GM12878 (cell line): ENCODE measurements at regions not wholly inside any gene's neighbourhood (a gene's known extent, or its start where the extent isn't known, plus 50 kb on each side); places are given as distances from the start of the nearest gene placed in this dataset.

Source experiments
- ATAC-seq: fragments of 200-7000 bp; cut with Tn5 transposase; 3 replicates; pipeline ENCODE4 v1.9.1; 2020; ENCODE audit warnings: mild to moderate bottlenecking, moderate library complexity
- BruUV-seq: library from RNA; stranded (reverse); fragments of 400-500 nt; replicated peaks from 2 replicates; lab custom pipeline; 2021; lab: Mats Ljungman, UMichigan
- CTCF ChIA-PET: fragments of 300-600 bp; sonication (Branson Sonifier 250); formaldehyde crosslinking; extraction: SDS; loops from one replicate; lab custom pipeline; 2021; ENCODE audit warnings: inconsistent platforms; lab: Yijun Ruan, JAX
- POLR2A ChIA-PET: fragments of 350-600 bp; formaldehyde crosslinking; extraction: SDS; loops from one replicate; lab custom pipeline; 2021; ENCODE audit warnings: inconsistent platforms; lab: Charles Lee
- RAD21 ChIA-PET: fragments of 300-600 bp; sonication (Branson Sonifier 250); formaldehyde crosslinking; loops from one replicate; lab custom pipeline; 2023; ENCODE audit warnings: antibody characterized with exemption; ENCODE audit not compliant: unreplicated experiment; lab: Charles Lee
- SMC1A ChIA-PET: fragments of 300-600 bp; sonication (Branson Sonifier 250); formaldehyde crosslinking; loops from one replicate; lab custom pipeline; 2023; ENCODE audit not compliant: unreplicated experiment, uncharacterized antibody; lab: Charles Lee
- DNase-seq: peaks from one replicate; pipeline ENCODE4 v3.0.0-alpha.2; 2011; ENCODE audit warnings: low read depth, low spot score
- FAIRE-seq: peaks from 3 replicates; lab custom pipeline; 2011; peaks lifted over from hg19 to GRCh38; lab: Jason Lieb, UNC
- H2AFZ ChIP-seq: 2 replicates; pipeline ENCODE4 v1.6.0; 2011; ENCODE audit warnings: low read depth, low read length, control low read depth; ENCODE audit not compliant: control insufficient read depth
- H3K27ac ChIP-seq: 2 replicates; pipeline ENCODE4 v1.5.1; 2011; ENCODE audit warnings: control low read depth; ENCODE audit not compliant: control insufficient read depth, insufficient read depth
- H3K27me3 ChIP-seq, 2 experiments: replicated peaks in 1 of 2; 2 replicates each; pipeline versions ENCODE4 v1.6.0 to v1.6.1; 2011; ENCODE audit warnings: low read length in 1 of 2; ENCODE audit not compliant: control insufficient read depth in 2 of 2, insufficient read depth in 2 of 2
- H3K36me3 ChIP-seq, 2 experiments: 2 replicates each; pipeline ENCODE4 v1.5.1; 2011; ENCODE audit warnings: low read length in 1 of 2; ENCODE audit not compliant: control insufficient read depth in 2 of 2, insufficient read depth in 2 of 2
- H3K4me1 ChIP-seq: 2 replicates; pipeline ENCODE4 v1.6.1; 2011; ENCODE audit warnings: mild to moderate bottlenecking, low read length, moderate library complexity, mixed read lengths; ENCODE audit not compliant: control insufficient read depth, insufficient read depth
- H3K4me2 ChIP-seq: 2 replicates; pipeline ENCODE4 v1.6.0; 2011; ENCODE audit warnings: control low read depth; ENCODE audit not compliant: control insufficient read depth, insufficient read depth
- H3K4me3 ChIP-seq: fragments of 200-600 bp; sonication (generic); 2 replicates; pipeline ENCODE4 v1.5.1; 2016
- H3K79me2 ChIP-seq: 2 replicates; pipeline ENCODE4 v1.6.0; 2011; ENCODE audit warnings: low read length; ENCODE audit not compliant: control insufficient read depth, insufficient read depth
- H3K9ac ChIP-seq: 2 replicates; pipeline ENCODE4 v1.8.0; 2011; ENCODE audit warnings: low read length, control low read depth, mixed read lengths; ENCODE audit not compliant: control insufficient read depth, insufficient read depth
- H3K9me3 ChIP-seq: replicated peaks from 3 replicates; pipeline ENCODE4 v1.5.1; 2011; ENCODE audit warnings: mild to moderate bottlenecking, low read length; ENCODE audit not compliant: control insufficient read depth, insufficient read depth
- H4K20me1 ChIP-seq: 2 replicates; pipeline ENCODE4 v1.6.0; 2011; ENCODE audit not compliant: control insufficient read depth, insufficient read depth
- ASH2L ChIP-seq: fragments of 300-600, 200-600 bp; sonication (generic); IDR thresholded peaks from 2 replicates; pipeline ENCODE4 v1.6.1; 2017; ENCODE audit warnings: low read depth, mild to moderate bottlenecking, borderline replicate concordance
- BMI1 ChIP-seq: fragments of 450-650 bp; IDR thresholded peaks from 2 replicates; pipeline ENCODE4 v1.6.1; 2016; ENCODE audit warnings: mild to moderate bottlenecking, moderate library complexity, borderline replicate concordance
- CHD4 ChIP-seq: fragments of 200-600 bp; sonication (generic); IDR thresholded peaks from 2 replicates; pipeline ENCODE4 v1.6.1; 2016; ENCODE audit warnings: mild to moderate bottlenecking
- IKZF1 ChIP-seq: fragments of 450-650 bp; conservative IDR thresholded peaks from 2 replicates; pipeline ENCODE4 v1.6.1; 2017; ENCODE audit warnings: antibody characterized with exemption, mild to moderate bottlenecking
- IRF5 ChIP-seq: fragments of 450-650 bp; IDR thresholded peaks from 2 replicates; pipeline ENCODE4 v1.6.1; 2017; ENCODE audit warnings: borderline replicate concordance
- LARP7 ChIP-seq: fragments of 450-650 bp; IDR thresholded peaks from 2 replicates; pipeline ENCODE4 v1.6.1; 2017; ENCODE audit warnings: mild to moderate bottlenecking
- MYB ChIP-seq: fragments of 150-350 bp; IDR thresholded peaks from 2 replicates; pipeline ENCODE4 v1.6.1; 2014; ENCODE audit warnings: mild to moderate bottlenecking, low read depth, low read length, borderline replicate concordance
- RAD21 ChIP-seq: IDR thresholded peaks from 2 replicates; pipeline ENCODE4 v1.6.1; 2011; ENCODE audit warnings: mild to moderate bottlenecking, low read depth, low read length, moderate library complexity; ENCODE audit not compliant: insufficient read depth
- RELA ChIP-seq: fragments of 450-650 bp; IDR thresholded peaks from 2 replicates; pipeline ENCODE4 v1.8.0; 2014; ENCODE audit warnings: borderline replicate concordance; ENCODE audit not compliant: partially characterized antibody
- RELB ChIP-seq: fragments of 450-650 bp; IDR thresholded peaks from 2 replicates; pipeline ENCODE4 v1.6.1; 2017; ENCODE audit warnings: low read depth, mild to moderate bottlenecking, moderate library complexity
- SUPT20H ChIP-seq: IDR thresholded peaks from 2 replicates; pipeline ENCODE4 v1.6.1; 2011; ENCODE audit warnings: low read depth, mild to moderate bottlenecking, low read length, moderate library complexity, borderline replicate concordance; ENCODE audit not compliant: control insufficient read depth
- YBX1 ChIP-seq: fragments of 450-650 bp; IDR thresholded peaks from 2 replicates; pipeline ENCODE4 v1.6.1; 2016; ENCODE audit warnings: antibody characterized with exemption
- ZZZ3 ChIP-seq: IDR thresholded peaks from 2 replicates; pipeline ENCODE4 v1.6.1; 2011; ENCODE audit warnings: low read depth; ENCODE audit not compliant: control insufficient read depth, insufficient read length
- WGBS: methylation state at CpG from one replicate; pipeline ENCODE4 v1.1.6; 2016; ENCODE audit warnings: low lambda C conversion rate; ENCODE audit not compliant: insufficient replicate concordance, insufficient coverage; ENCODE audit errors: missing lambda C conversion rate; 5-methylcytosine and 5-hydroxymethylcytosine counted together
- in situ Hi-C: fragments of 300-500 bp; cut with MboI; formaldehyde crosslinking; loops from 9 replicates; pipeline ENCODE4 v1.14.3; 2018; ENCODE audit warnings: mixed read lengths
- intact Hi-C: fragments of 100-400 bp; cut with micrococcal nuclease; formaldehyde crosslinking; loops from one replicate; pipeline ENCODE4 v1.14.2; 2022; ENCODE audit not compliant: unreplicated experiment

- intact Hi-C loops = no loop called here
- no peak for DNase-seq
- no TSS peak for BruUV-seq
- ChIA-PET CTCF (no interaction called here), RAD21 (interaction anchor here (0.8 kb wide), 1 partner anchor 943 kb away, joined by 3 read pairs; no protein-coding TSS in a partner anchor), SMC1A (no interaction called here), POLR2A (interaction anchor here (0.6 kb wide), 1 partner anchor 185 kb away, joined by 3 read pairs; no protein-coding TSS in a partner anchor)
- ATAC-seq = no peak
- Histone ChIP-seq H3K27me3 (no peaks in the 10 kb centered on the region; a peak in 1 of 4 replicates), H3K79me2 (no peaks in the 10 kb centered on the region), H2AFZ (no peak overlapping the region), H4K20me1 (no peaks in the 10 kb centered on the region), H3K4me3 (no peak overlapping the region), H3K4me1 (no peaks in the 10 kb centered on the region), H3K36me3 (no peaks in the 10 kb centered on the region), H3K4me2 (no peak overlapping the region), H3K9ac (no peak overlapping the region), H3K27ac (no peak overlapping the region), H3K9me3 (no peaks in the 10 kb centered on the region)
- no peak for FAIRE-seq
- in situ Hi-C loops = no loop called here
- 30% methylated on average over 10 of the region's 10 CpGs for WGBS
- TF ChIP-seq YBX1 (no peak), RAD21 (no peak), CHD4 (no peak), IRF5 (no peak), LARP7 (no peak), RELB (no peak), SUPT20H (no peak), BMI1 (no peak), IKZF1 (no peak), ZZZ3 (no peak), ASH2L (no peak), MYB (no peak), RELA (no peak)
Observed at GRCh38 chr16:81185416-81185815, 53.1 kb upstream of the BCO1 start.
